CD4-positive, alpha-beta memory T cell (primary cell): ENCODE measurements at regions not wholly inside any gene's neighbourhood (a gene's known extent, or its start where the extent isn't known, plus 50 kb on each side); places are given as distances from the start of the nearest gene placed in this dataset.

Source experiments
- CTCF ChIA-PET: fragments of 350-600 bp; sonication (Branson Sonifier 250); formaldehyde crosslinking; loops from one replicate; lab custom pipeline; 2021; ENCODE audit warnings: inconsistent platforms; ENCODE audit not compliant: partially characterized antibody; lab: Charles Lee
- POLR2A ChIA-PET: fragments of 350-600 bp; sonication (Branson Sonifier 250); formaldehyde crosslinking; loops from one replicate; lab custom pipeline; 2021; ENCODE audit not compliant: partially characterized antibody; lab: Charles Lee
- DNase-seq, 5 donors: peaks; one replicate each; pipeline versions ENCODE4 v3.0.0 to v3.0.0-alpha.2; 2020 to 2022; ENCODE audit warnings: mixed read lengths in 1 of 5
- H3K27ac ChIP-seq: one replicate; pipeline ENCODE4 v1.7.0; 2013; ENCODE audit warnings: low read depth, low read length
- H3K27me3 ChIP-seq: 2 replicates; pipeline ENCODE4 v1.7.0; 2013; ENCODE audit warnings: mild to moderate bottlenecking, low read length, moderate library complexity; ENCODE audit not compliant: insufficient read depth
- H3K36me3 ChIP-seq: 2 replicates; pipeline ENCODE4 v1.7.0; 2013; ENCODE audit warnings: mild to moderate bottlenecking, low read length, moderate library complexity; ENCODE audit not compliant: insufficient read depth
- H3K4me1 ChIP-seq: 2 replicates; pipeline ENCODE4 v1.7.0; 2013; ENCODE audit warnings: mild to moderate bottlenecking, low read length, moderate library complexity; ENCODE audit not compliant: insufficient read depth
- H3K4me3 ChIP-seq, 2 donors: one replicate each; pipeline ENCODE4 v1.7.0; 2013; ENCODE audit warnings: low read length in 2 of 2, mild to moderate bottlenecking in 1 of 2
- H3K9me3 ChIP-seq, 2 donors: one replicate each; pipeline ENCODE4 v1.7.0; 2013; ENCODE audit warnings: low read length in 2 of 2, control low read depth in 1 of 2; ENCODE audit not compliant: control insufficient read depth in 1 of 2
- H3K27ac Mint-ChIP-seq, 7 donors: one replicate each; pipeline ENCODE4 v1.8.0; 2020 to 2021; ENCODE audit warnings: mixed read lengths in 7 of 7, mild to moderate bottlenecking in 6 of 7, inconsistent platforms in 3 of 7, moderate library complexity in 3 of 7
- H3K27me3 Mint-ChIP-seq, 2 donors: one replicate each; pipeline ENCODE4 v1.8.0; 2020 to 2021; ENCODE audit warnings: mixed read lengths in 2 of 2
- H3K36me3 Mint-ChIP-seq, 2 donors: one replicate each; pipeline ENCODE4 v1.8.0; 2020 to 2021; ENCODE audit warnings: mixed read lengths in 2 of 2, inconsistent platforms in 1 of 2, mild to moderate bottlenecking in 1 of 2
- H3K4me1 Mint-ChIP-seq, 4 donors: one replicate each; pipeline ENCODE4 v1.8.0; 2020 to 2021; ENCODE audit warnings: mixed read lengths in 4 of 4, mild to moderate bottlenecking in 1 of 4
- H3K4me3 Mint-ChIP-seq, 8 donors: one replicate each; pipeline ENCODE4 v1.8.0; 2020 to 2021; ENCODE audit warnings: mixed read lengths in 8 of 8, mild to moderate bottlenecking in 7 of 8, moderate library complexity in 6 of 8, inconsistent platforms in 3 of 8
- H3K9me3 Mint-ChIP-seq, 8 donors: one replicate each; pipeline ENCODE4 v1.8.0; 2020 to 2021; ENCODE audit warnings: mixed read lengths in 8 of 8, mild to moderate bottlenecking in 5 of 8, inconsistent platforms in 3 of 8, moderate library complexity in 1 of 8
- intact Hi-C: fragments of 100-400 bp; cut with micrococcal nuclease; formaldehyde crosslinking; loops from one replicate; pipeline ENCODE4 v1.15.1; 2023

- H3K27ac Mint-ChIP-seq, result no peak overlapping the region
These were observed 243.7 kb downstream of the TLE3 start for GRCh38 chr15:69854001-69854400.

GRCh38 chr15:69854521-69855181 is 243.1 kb downstream of the TLE3 start:
- H3K36me3 ChIP-seq, result no peaks in the 10 kb centered on the region
- no peak overlapping the region for H3K4me3 Mint-ChIP-seq
- DNase-seq, result no peak
- H3K9me3 ChIP-seq, result no peaks in the 10 kb centered on the region
- no peak overlapping the region for H3K27ac ChIP-seq
- no peaks in the 10 kb centered on the region for H3K27me3 ChIP-seq
- no peaks in the 10 kb centered on the region for H3K27me3 Mint-ChIP-seq
- peaks cover 15% of the 10 kb centered on the region for H3K4me1 ChIP-seq
- no peak overlapping the region for H3K4me3 ChIP-seq
- CTCF ChIA-PET, result no interaction called here
- H3K9me3 Mint-ChIP-seq, result peaks cover 0 to 2% (median 0%) of the 10 kb centered on the region in 8 donors
- POLR2A ChIA-PET, result no interaction called here
- no peak overlapping the region for H3K27ac Mint-ChIP-seq
- intact Hi-C loops, result no loop called here
- peaks cover 3 to 8% (median 6%) of the 10 kb centered on the region in 4 donors for H3K4me1 Mint-ChIP-seq
- H3K36me3 Mint-ChIP-seq, result no peaks in the 10 kb centered on the region

More at GRCh38 chr15:69854001-69854400, 243.7 kb downstream of the TLE3 start:
- H3K4me1 ChIP-seq, result peaks cover 15% of the 10 kb centered on the region
- no peak for DNase-seq
- no peaks in the 10 kb centered on the region for H3K36me3 Mint-ChIP-seq
- POLR2A ChIA-PET, result no interaction called here
- CTCF ChIA-PET, result no interaction called here
- peaks cover 3 to 8% (median 6%) of the 10 kb centered on the region in 4 donors for H3K4me1 Mint-ChIP-seq
- no peaks in the 10 kb centered on the region for H3K36me3 ChIP-seq
- no peaks in the 10 kb centered on the region for H3K9me3 ChIP-seq
- H3K4me3 Mint-ChIP-seq, result no peak overlapping the region
- H3K4me3 ChIP-seq, result no peak overlapping the region
- no peaks in the 10 kb centered on the region for H3K27me3 Mint-ChIP-seq
- H3K27me3 ChIP-seq, result no peaks in the 10 kb centered on the region
- H3K27ac ChIP-seq, result no peak overlapping the region
- intact Hi-C loops, result no loop called here
- peaks cover 0 to 2% (median 0%) of the 10 kb centered on the region in 8 donors for H3K9me3 Mint-ChIP-seq

- intact Hi-C loops, result no loop called here
These were observed 242.3 kb downstream of the TLE3 start for GRCh38 chr15:69855258-69856000.

GRCh38 chr15:69857250-69857649 is 240.5 kb downstream of the TLE3 start:
- H3K4me3 Mint-ChIP-seq, result no peak overlapping the region
- Histone ChIP-seq H3K27ac (no peak overlapping the region), H3K36me3 (no peaks in the 10 kb centered on the region), H3K9me3 (no peaks in the 10 kb centered on the region), H3K4me3 (no peak overlapping the region), H3K4me1 (peaks cover 15% of the 10 kb centered on the region), H3K27me3 (no peaks in the 10 kb centered on the region)
- DNase-seq, result no peak
- no peaks in the 10 kb centered on the region for H3K36me3 Mint-ChIP-seq
- H3K27me3 Mint-ChIP-seq, result no peaks in the 10 kb centered on the region
- POLR2A ChIA-PET, result no interaction called here
- H3K27ac Mint-ChIP-seq, result no peak overlapping the region
- peaks cover 0 to 4% (median 0%) of the 10 kb centered on the region in 8 donors for H3K9me3 Mint-ChIP-seq
- peaks cover 3 to 8% (median 6%) of the 10 kb centered on the region in 4 donors for H3K4me1 Mint-ChIP-seq
- CTCF ChIA-PET, result no interaction called here
- intact Hi-C loops, result no loop called here

More at GRCh38 chr15:69855258-69856000, 242.3 kb downstream of the TLE3 start:
- Histone ChIP-seq H3K4me1 (peaks cover 15% of the 10 kb centered on the region), H3K36me3 (no peaks in the 10 kb centered on the region), H3K4me3 (no peak overlapping the region), H3K27ac (no peak overlapping the region), H3K9me3 (no peaks in the 10 kb centered on the region), H3K27me3 (no peaks in the 10 kb centered on the region)
- Mint-ChIP-seq H3K9me3 (peaks cover 0 to 4% (median 0%) of the 10 kb centered on the region in 8 donors), H3K27me3 (no peaks in the 10 kb centered on the region), H3K36me3 (no peaks in the 10 kb centered on the region), H3K27ac (no peak overlapping the region), H3K4me3 (no peak overlapping the region), H3K4me1 (peaks cover 3 to 8% (median 6%) of the 10 kb centered on the region in 4 donors)
- ChIA-PET POLR2A (no interaction called here), CTCF (no interaction called here)
- no peak for DNase-seq

GRCh38 chr15:69857686-69858391 is 239.9 kb downstream of the TLE3 start:
- Mint-ChIP-seq H3K27me3 (no peaks in the 10 kb centered on the region), H3K36me3 (no peaks in the 10 kb centered on the region), H3K4me1 (peaks cover 3 to 8% (median 6%) of the 10 kb centered on the region in 4 donors), H3K4me3 (peak overlapping the region in 6 of 8 donors; percentile 22 to 66 (median 62)), H3K9me3 (peaks cover 0 to 3% (median 0%) of the 10 kb centered on the region in 8 donors), H3K27ac (peak overlapping the region in 1 of 7 donors; percentile 1)
- Histone ChIP-seq H3K27me3 (no peaks in the 10 kb centered on the region), H3K36me3 (no peaks in the 10 kb centered on the region), H3K4me3 (no peak overlapping the region), H3K4me1 (peaks cover 15% of the 10 kb centered on the region), H3K27ac (no peak overlapping the region), H3K9me3 (no peaks in the 10 kb centered on the region)
- peak in 2 of 5 donors; percentile 4 to 7 for DNase-seq
- CTCF ChIA-PET, result no interaction called here
- intact Hi-C loops, result no loop called here
- POLR2A ChIA-PET, result interaction anchor here (0.6 to 0.9 kb wide), 2 partner anchors 101 to 102 kb away, joined by 3 read pairs; no protein-coding TSS in a partner anchor

GRCh38 chr15:69858456-69858855 is 239.3 kb downstream of the TLE3 start:
- H3K27ac Mint-ChIP-seq, result peak overlapping the region in 1 of 7 donors; percentile 48
- ChIA-PET POLR2A (interaction anchor here (0.6 to 0.9 kb wide), 2 partner anchors 101 to 103 kb away, joined by 3 read pairs; no protein-coding TSS in a partner anchor), CTCF (interaction anchor here (1.2 kb wide), 1 partner anchor 32 kb away, joined by 4 read pairs; no protein-coding TSS in a partner anchor)

More at GRCh38 chr15:69858456-69858855, 239.3 kb downstream of the TLE3 start:
- H3K27me3 Mint-ChIP-seq, result no peaks in the 10 kb centered on the region
- H3K36me3 Mint-ChIP-seq, result no peaks in the 10 kb centered on the region
- H3K27ac ChIP-seq, result no peak overlapping the region
- H3K9me3 ChIP-seq, result no peaks in the 10 kb centered on the region
- intact Hi-C loops, result no loop called here
- H3K4me1 Mint-ChIP-seq, result peaks cover 3 to 8% (median 6%) of the 10 kb centered on the region in 4 donors
- no peaks in the 10 kb centered on the region for H3K36me3 ChIP-seq
- DNase-seq, result no peak
- no peaks in the 10 kb centered on the region for H3K27me3 ChIP-seq
- H3K9me3 Mint-ChIP-seq, result peaks cover 0 to 3% (median 0%) of the 10 kb centered on the region in 8 donors
- H3K4me1 ChIP-seq, result peaks cover 15% of the 10 kb centered on the region
- no peak overlapping the region for H3K4me3 Mint-ChIP-seq
- H3K4me3 ChIP-seq, result no peak overlapping the region
